K562 (cell line): ENCODE measurements at regions not wholly inside any gene's neighbourhood (a gene's known extent, or its start where the extent isn't known, plus 50 kb on each side); places are given as distances from the start of the nearest gene placed in this dataset.

Experiments used
- ATAC-seq: fragments of 200-7000 bp; cut with Tn5 transposase; 3 replicates; pipeline ENCODE4 v1.9.1; 2020; ENCODE audit warnings: moderate library complexity
- BruUV-seq: library from RNA; stranded (reverse); fragments of 400-500 nt; replicated peaks from 2 replicates; lab custom pipeline; 2021; lab: Mats Ljungman, UMichigan
- CTCF ChIA-PET: fragments of 300-600 bp; formaldehyde crosslinking; extraction: SDS; loops from one replicate; lab custom pipeline; 2021; ENCODE audit warnings: low intra/inter-chr PET ratio; lab: Yijun Ruan, JAX
- POLR2A ChIA-PET: fragments of 300-600, 350-650 bp; sonication (Branson Sonifier 250); formaldehyde crosslinking; extraction: SDS; loops from one replicate; lab custom pipeline; 2021; ENCODE audit warnings: antibody characterized with exemption, inconsistent platforms; lab: Yijun Ruan, JAX
- DNase-seq, 4 experiments: peaks; one replicate each; pipeline versions ENCODE4 v3.0.0 to v3.0.0-alpha.2; 2011 to 2018; ENCODE audit warnings: low spot score in 3 of 4, mixed read lengths in 3 of 4; ENCODE audit errors: extremely low read depth in 1 of 4
- FAIRE-seq: peaks from 2 replicates; lab custom pipeline; 2011; peaks lifted over from hg19 to GRCh38; lab: Jason Lieb, UNC
- H2AFZ ChIP-seq: 2 replicates; pipeline ENCODE4 v1.6.0; 2011; ENCODE audit warnings: low read depth, low read length, control low read depth, inconsistent platforms
- H3K27ac ChIP-seq: fragments of 200-600 bp; 3 replicates; pipeline ENCODE4 v1.8.0; 2011; ENCODE audit warnings: low read depth, mild to moderate bottlenecking, control low read depth, inconsistent platforms, low read length, moderate library complexity, mixed read lengths; ENCODE audit errors: extremely low read depth
- H3K27me3 ChIP-seq, 2 experiments: fragments of 300-600 bp in 1 of 2; 2 replicates in 1 of 2; 3 replicates in 1 of 2; pipeline versions ENCODE4 v1.6.0 to v1.8.0; 2011; ENCODE audit warnings: inconsistent platforms in 2 of 2, low read length in 2 of 2, mild to moderate bottlenecking in 1 of 2, mixed read lengths in 1 of 2, moderate library complexity in 1 of 2; ENCODE audit not compliant: control insufficient read depth in 2 of 2, insufficient read depth in 2 of 2
- H3K36me3 ChIP-seq: fragments of 300-600 bp; 3 replicates; pipeline ENCODE4 v1.8.0; 2011; ENCODE audit warnings: mild to moderate bottlenecking, low read length, inconsistent platforms; ENCODE audit not compliant: control insufficient read depth, insufficient read depth
- H3K4me1 ChIP-seq, 2 experiments: fragments of 200-600 bp in 1 of 2; replicated peaks in 1 of 2; 2 replicates in 1 of 2; 3 replicates in 1 of 2; pipeline versions ENCODE4 v1.5.1 to v1.8.0; 2011; ENCODE audit warnings: inconsistent platforms in 2 of 2, low read length in 2 of 2, mild to moderate bottlenecking in 1 of 2, mixed read lengths in 1 of 2, moderate library complexity in 1 of 2; ENCODE audit not compliant: control insufficient read depth in 2 of 2, insufficient read depth in 2 of 2
- H3K4me2 ChIP-seq: 2 replicates; pipeline ENCODE4 v1.6.1; 2011; ENCODE audit warnings: low read length, control low read depth, inconsistent platforms, mixed read lengths; ENCODE audit not compliant: insufficient read depth
- H3K4me3 ChIP-seq: fragments of 200-600 bp; sonication (generic), shearing (Covaris generic); 2 replicates; pipeline ENCODE4 v1.5.1; 2016; ENCODE audit warnings: control low read depth, inconsistent platforms
- H3K79me2 ChIP-seq: fragments of 200-600 bp; 3 replicates; pipeline ENCODE4 v1.8.0; 2011; ENCODE audit warnings: low read length, inconsistent platforms; ENCODE audit not compliant: control insufficient read depth, insufficient read depth
- H3K9ac ChIP-seq, 2 experiments: 2 replicates each; pipeline versions ENCODE4 v1.6.0 to v1.6.1; 2011; ENCODE audit warnings: low read depth in 2 of 2, low read length in 2 of 2, control low read depth in 1 of 2, inconsistent platforms in 1 of 2, mild to moderate bottlenecking in 1 of 2, mixed read lengths in 1 of 2; ENCODE audit not compliant: insufficient read depth in 1 of 2
- H3K9me1 ChIP-seq: one replicate; pipeline ENCODE4 v1.6.0; 2011; ENCODE audit warnings: inconsistent platforms, mild to moderate bottlenecking, low read length, moderate library complexity; ENCODE audit not compliant: control insufficient read depth, insufficient read depth
- H3K9me3 ChIP-seq: replicated peaks from 2 replicates; pipeline ENCODE4 v1.5.1; 2011; ENCODE audit warnings: low read depth, low read length, inconsistent platforms; ENCODE audit not compliant: control insufficient read depth, insufficient read depth
- H4K20me1 ChIP-seq: replicated peaks from 2 replicates; pipeline ENCODE4 v1.6.1; 2011; ENCODE audit warnings: low read length, inconsistent platforms, mixed read lengths; ENCODE audit not compliant: control insufficient read depth, insufficient read depth
- BRD4 ChIP-seq: fragments of 200-600 bp; sonication (generic); IDR thresholded peaks from 2 replicates; pipeline ENCODE4 v1.6.1; 2017; ENCODE audit warnings: inconsistent platforms
- ERF ChIP-seq: fragments of 450-650 bp; formaldehyde crosslinking; IDR thresholded peaks from 2 replicates; pipeline ENCODE4 v1.4.0; 2020; ENCODE audit warnings: mild to moderate bottlenecking, mixed read lengths
- HDAC3 ChIP-seq: fragments of 450-650 bp; IDR thresholded peaks from 2 replicates; pipeline ENCODE4 v1.6.1; 2018; ENCODE audit warnings: borderline replicate concordance, mild to moderate bottlenecking, moderate library complexity; ENCODE audit not compliant: partially characterized antibody
- IFI16 ChIP-seq: fragments of 250-450 bp; sonication (Bioruptor Pico); IDR thresholded peaks from 2 replicates; pipeline ENCODE4 v2.1.2; 2022; ENCODE audit warnings: mild to moderate bottlenecking, inconsistent platforms
- JUND ChIP-seq, 2 experiments: IDR thresholded peaks; 2 replicates in 1 of 2; 3 replicates in 1 of 2; pipeline ENCODE4 v1.6.1; 2011; ENCODE audit warnings: borderline replicate concordance in 2 of 2, low read depth in 2 of 2, low read length in 2 of 2, improper control_type of control experiment in 1 of 2, missing biosample characterization in 1 of 2, missing genetic modification characterization in 1 of 2, missing genetic modification reagents in 1 of 2
- MEF2D ChIP-seq: conservative IDR thresholded peaks from 2 replicates; pipeline ENCODE4 v1.6.1; 2016; ENCODE audit warnings: low read depth, missing genetic modification characterization, missing compliant biosample characterization
- NFXL1 ChIP-seq: fragments of 450-650 bp; formaldehyde crosslinking; IDR thresholded peaks from 2 replicates; pipeline ENCODE4 v1.4.0; 2021; ENCODE audit warnings: mild to moderate bottlenecking
- SNIP1 ChIP-seq: fragments of 450-650 bp; IDR thresholded peaks from 2 replicates; pipeline ENCODE4 v1.7.1; 2017; ENCODE audit warnings: low read depth, mild to moderate bottlenecking
- SREBF1 ChIP-seq: fragments of 150-350 bp; IDR thresholded peaks from 2 replicates; pipeline ENCODE4 v1.6.1; 2014; ENCODE audit warnings: antibody characterized with exemption, low read depth, low read length, borderline replicate concordance
- ZBTB11 ChIP-seq, 3 experiments: fragments of 200-800 bp in 1 of 3; fragments of 250-450 bp in 1 of 3; fragments of 450-650 bp in 1 of 3; sonication (Bioruptor Pico) in 1 of 3; sonication (Bioruptor generic) in 1 of 3; formaldehyde crosslinking in 1 of 3; IDR thresholded peaks; 2 replicates each; pipeline versions ENCODE4 v1.6.1 to v1.8.0; 2016 to 2022; ENCODE audit warnings: mild to moderate bottlenecking in 2 of 3, missing genetic modification characterization in 2 of 3, missing compliant biosample characterization in 1 of 3, moderate library complexity in 1 of 3
- ZBTB8A ChIP-seq: fragments of 450-650 bp; IDR thresholded peaks from 2 replicates; pipeline ENCODE4 v1.6.1; 2018; ENCODE audit warnings: mild to moderate bottlenecking, moderate library complexity; ENCODE audit not compliant: partially characterized antibody
- ZC3H8 ChIP-seq: fragments of 450-650 bp; IDR thresholded peaks from 2 replicates; pipeline ENCODE4 v1.6.1; 2017
- in situ Hi-C: fragments of 300-500 bp; cut with MboI; formaldehyde crosslinking; loops from 4 replicates; pipeline ENCODE4 v1.15.0; 2018; ENCODE audit warnings: inconsistent platforms, mixed read lengths
- intact Hi-C: fragments of 100-400 bp; cut with micrococcal nuclease; formaldehyde crosslinking; loops from 2 replicates; pipeline ENCODE4 v1.14.2; 2022
- TF ChIP-seq, protein P1 (sequence below): sonication (generic); formaldehyde crosslinking; IDR thresholded peaks from 2 replicates; pipeline ENCODE4 v1.8.0; 2022; ENCODE audit warnings: missing genetic modification reagents, mild to moderate bottlenecking, borderline replicate concordance
- TF ChIP-seq, protein P2 (sequence below), 2 experiments: fragments of 450-650 bp in 1 of 2; sonication (generic) in 1 of 2; formaldehyde crosslinking; conservative IDR thresholded peaks; 2 replicates each; pipeline versions ENCODE4 v1.4.0 to v1.8.1; 2020 to 2022; ENCODE audit warnings: mild to moderate bottlenecking in 1 of 2, missing genetic modification reagents in 1 of 2

- in situ Hi-C loops (no loop called here), intact Hi-C loops (no loop called here)
- H3K9me3 ChIP-seq = no peaks in the 10 kb centered on the region
- H3K4me1 ChIP-seq = no peaks in the 10 kb centered on the region
- FAIRE-seq (no peak), ATAC-seq (no peak), DNase-seq (no peak)
- ChIA-PET POLR2A (no interaction called here), CTCF (no interaction called here)
- BruUV-seq = no TSS peak
- no peaks in the 10 kb centered on the region for H3K79me2 ChIP-seq
- no peak for TF ChIP-seq MEF2D (tag)
- TF ChIP-seq, protein P1, sequence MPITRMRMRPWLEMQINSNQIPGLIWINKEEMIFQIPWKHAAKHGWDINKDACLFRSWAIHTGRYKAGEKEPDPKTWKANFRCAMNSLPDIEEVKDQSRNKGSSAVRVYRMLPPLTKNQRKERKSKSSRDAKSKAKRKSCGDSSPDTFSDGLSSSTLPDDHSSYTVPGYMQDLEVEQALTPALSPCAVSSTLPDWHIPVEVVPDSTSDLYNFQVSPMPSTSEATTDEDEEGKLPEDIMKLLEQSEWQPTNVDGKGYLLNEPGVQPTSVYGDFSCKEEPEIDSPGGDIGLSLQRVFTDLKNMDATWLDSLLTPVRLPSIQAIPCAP = no peak
- no peak for TF ChIP-seq ZC3H8
- TF ChIP-seq HDAC3 = no peak
- TF ChIP-seq BRD4 = no peak
- no peak for TF ChIP-seq NFXL1 (CRISPR knock-in tag)
- no peak for TF ChIP-seq SNIP1
- no peak for TF ChIP-seq SREBF1
- TF ChIP-seq ZBTB11 (CRISPR knock-in tag; IDR thresholded peaks at IDR 0.05) = no peak
- TF ChIP-seq IFI16 = no peak
- TF ChIP-seq ERF (CRISPR knock-in tag) = no peak
- TF ChIP-seq ZBTB8A = no peak
- TF ChIP-seq, protein P2, sequence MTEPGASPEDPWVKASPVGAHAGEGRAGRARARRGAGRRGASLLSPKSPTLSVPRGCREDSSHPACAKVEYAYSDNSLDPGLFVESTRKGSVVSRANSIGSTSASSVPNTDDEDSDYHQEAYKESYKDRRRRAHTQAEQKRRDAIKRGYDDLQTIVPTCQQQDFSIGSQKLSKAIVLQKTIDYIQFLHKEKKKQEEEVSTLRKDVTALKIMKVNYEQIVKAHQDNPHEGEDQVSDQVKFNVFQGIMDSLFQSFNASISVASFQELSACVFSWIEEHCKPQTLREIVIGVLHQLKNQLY (CRISPR knock-in tag; conservative IDR thresholded peaks at IDR 0.05) = no peak
- no peak for TF ChIP-seq JUND (IDR thresholded peaks at IDR 0.05; ENCODE audit: borderline replicate concordance, low read depth, low read length)
- no peak for TF ChIP-seq JUND (tag; IDR thresholded peaks at IDR 0.05; ENCODE audit: borderline replicate concordance, low read depth, low read length)
- no peak overlapping the region for H3K4me2 ChIP-seq
- no peaks in the 10 kb centered on the region for H3K9me1 ChIP-seq
- H2AFZ ChIP-seq = no peak overlapping the region
- no peak overlapping the region for H3K4me3 ChIP-seq
- H3K36me3 ChIP-seq = no peaks in the 10 kb centered on the region
- H3K27ac ChIP-seq = no peak overlapping the region
- H4K20me1 ChIP-seq = no peaks in the 10 kb centered on the region
- H3K9ac ChIP-seq = no peak overlapping the region
- H3K27me3 ChIP-seq = no peaks in the 10 kb centered on the region
Observed at GRCh38 chr2:51650769-51651168, 618.8 kb upstream of the NRXN1 start.
